MCF 10A (cell line): ENCODE measurements at regions not wholly inside any gene's neighbourhood (a gene's known extent, or its start where the extent isn't known, plus 50 kb on each side); places are given as distances from the start of the nearest gene placed in this dataset.

Experiments used
- BruUV-seq: library from RNA; stranded (reverse); fragments of 400-500 nt; replicated peaks from 2 replicates; lab custom pipeline; 2021; lab: Mats Ljungman, UMichigan
- CTCF ChIA-PET: fragments of 300-600 bp; sonication (Branson Sonifier 250); formaldehyde crosslinking; extraction: SDS; loops from one replicate; lab custom pipeline; 2021; ENCODE audit warnings: antibody characterized with exemption, inconsistent platforms; lab: Yijun Ruan, JAX
- POLR2A ChIA-PET: fragments of 300-600, 350-650 bp; sonication (Branson Sonifier 250); formaldehyde crosslinking; extraction: SDS; loops from one replicate; lab custom pipeline; 2020; ENCODE audit warnings: antibody characterized with exemption, inconsistent platforms; lab: Yijun Ruan, JAX
- DNase-seq: peaks from one replicate; pipeline ENCODE4 v3.0.0-alpha.2; 2018; ENCODE audit not compliant: unreplicated experiment
- H3K27ac Mint-ChIP-seq: one replicate; pipeline ENCODE4 v1.8.0; 2022; ENCODE audit warnings: mild to moderate bottlenecking, low read depth, mixed read lengths; ENCODE audit not compliant: unreplicated experiment
- H3K27me3 Mint-ChIP-seq: one replicate; pipeline ENCODE4 v1.8.0; 2022; ENCODE audit warnings: mixed read lengths; ENCODE audit not compliant: insufficient read depth, unreplicated experiment
- H3K36me3 Mint-ChIP-seq: one replicate; pipeline ENCODE4 v1.8.0; 2022; ENCODE audit warnings: mild to moderate bottlenecking, moderate library complexity, mixed read lengths; ENCODE audit not compliant: insufficient read depth, unreplicated experiment
- H3K4me1 Mint-ChIP-seq: one replicate; pipeline ENCODE4 v1.8.0; 2022; ENCODE audit warnings: mixed read lengths; ENCODE audit not compliant: insufficient read depth, unreplicated experiment
- H3K4me3 Mint-ChIP-seq: one replicate; pipeline ENCODE4 v1.8.0; 2022; ENCODE audit warnings: mild to moderate bottlenecking, moderate library complexity, mixed read lengths; ENCODE audit not compliant: unreplicated experiment
- H3K9me3 Mint-ChIP-seq: one replicate; pipeline ENCODE4 v1.8.0; 2022; ENCODE audit warnings: mixed read lengths; ENCODE audit not compliant: unreplicated experiment
- intact Hi-C: fragments of 100-400 bp; cut with micrococcal nuclease; formaldehyde crosslinking; loops from 2 replicates; pipeline ENCODE4 v1.14.1; 2022
- TF ChIP-seq, protein P1 (sequence below): fragments of 200-600 bp; IDR thresholded peaks from one replicate; pipeline ENCODE4 v1.8.0; 2022; ENCODE audit warnings: antibody characterized with exemption, mild to moderate bottlenecking; ENCODE audit not compliant: unreplicated experiment

DNA sequence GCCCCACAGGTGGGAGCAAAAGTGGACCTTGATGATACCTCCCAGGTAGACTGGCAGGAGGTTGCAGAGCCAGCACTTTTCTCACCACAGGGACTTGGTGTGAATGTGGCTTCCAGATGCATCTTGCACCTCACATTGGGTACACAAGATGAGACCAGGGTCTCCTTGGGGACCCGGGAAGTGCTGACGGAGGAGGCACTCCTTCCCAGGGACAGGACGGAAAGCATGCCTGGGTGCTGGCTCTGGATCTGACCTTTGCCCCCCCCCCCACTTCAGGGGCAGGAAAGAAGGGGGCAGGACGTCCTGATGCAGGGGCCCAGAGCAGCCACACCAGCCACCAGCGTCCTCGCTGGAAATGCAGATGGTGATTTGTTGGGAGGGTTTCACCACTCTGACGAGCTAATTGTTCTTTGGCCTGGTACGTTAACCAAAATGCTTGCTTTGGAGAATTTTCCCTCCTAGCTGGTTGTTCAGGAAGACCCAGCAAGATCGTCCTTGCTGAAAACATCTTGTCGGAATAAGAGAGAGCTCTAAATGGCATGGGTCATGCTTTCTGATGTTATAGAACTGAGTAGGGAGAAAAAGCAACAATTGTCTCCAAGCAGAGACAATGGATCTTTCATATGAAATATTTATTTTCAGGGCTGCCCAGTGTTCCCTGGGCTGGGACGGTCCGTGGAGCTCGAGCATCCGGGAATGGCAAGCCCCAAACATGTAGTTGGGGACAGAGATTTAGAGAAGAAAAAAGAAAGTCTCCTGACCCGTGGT, 74.4 kb upstream of the PPARA start:
- ChIA-PET POLR2A (interaction anchor here (0.6 to 11.2 kb wide), 11 partner anchors 12 to 957 kb away, joined by 3 to 1278 read pairs (median 21); no protein-coding TSS in a partner anchor), CTCF (interaction anchor here (0.6 to 3.5 kb wide), 12 partner anchors 8 to 534 kb away, joined by 3 to 13 read pairs (median 4); no protein-coding TSS in a partner anchor)
- TF ChIP-seq, protein P1, sequence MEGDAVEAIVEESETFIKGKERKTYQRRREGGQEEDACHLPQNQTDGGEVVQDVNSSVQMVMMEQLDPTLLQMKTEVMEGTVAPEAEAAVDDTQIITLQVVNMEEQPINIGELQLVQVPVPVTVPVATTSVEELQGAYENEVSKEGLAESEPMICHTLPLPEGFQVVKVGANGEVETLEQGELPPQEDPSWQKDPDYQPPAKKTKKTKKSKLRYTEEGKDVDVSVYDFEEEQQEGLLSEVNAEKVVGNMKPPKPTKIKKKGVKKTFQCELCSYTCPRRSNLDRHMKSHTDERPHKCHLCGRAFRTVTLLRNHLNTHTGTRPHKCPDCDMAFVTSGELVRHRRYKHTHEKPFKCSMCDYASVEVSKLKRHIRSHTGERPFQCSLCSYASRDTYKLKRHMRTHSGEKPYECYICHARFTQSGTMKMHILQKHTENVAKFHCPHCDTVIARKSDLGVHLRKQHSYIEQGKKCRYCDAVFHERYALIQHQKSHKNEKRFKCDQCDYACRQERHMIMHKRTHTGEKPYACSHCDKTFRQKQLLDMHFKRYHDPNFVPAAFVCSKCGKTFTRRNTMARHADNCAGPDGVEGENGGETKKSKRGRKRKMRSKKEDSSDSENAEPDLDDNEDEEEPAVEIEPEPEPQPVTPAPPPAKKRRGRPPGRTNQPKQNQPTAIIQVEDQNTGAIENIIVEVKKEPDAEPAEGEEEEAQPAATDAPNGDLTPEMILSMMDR: no peak
- BruUV-seq: no TSS peak
- intact Hi-C loops: no loop called here
- H3K4me3 Mint-ChIP-seq: peak overlapping the region; percentile 96
- H3K9me3 Mint-ChIP-seq: no peaks in the 10 kb centered on the region
- H3K27ac Mint-ChIP-seq: peak overlapping the region; percentile 100
- H3K27me3 Mint-ChIP-seq: no peaks in the 10 kb centered on the region
- peaks cover 27% of the 10 kb centered on the region for H3K4me1 Mint-ChIP-seq
- no peak for DNase-seq
- peaks cover 98% of the 10 kb centered on the region for H3K36me3 Mint-ChIP-seq

DNA sequence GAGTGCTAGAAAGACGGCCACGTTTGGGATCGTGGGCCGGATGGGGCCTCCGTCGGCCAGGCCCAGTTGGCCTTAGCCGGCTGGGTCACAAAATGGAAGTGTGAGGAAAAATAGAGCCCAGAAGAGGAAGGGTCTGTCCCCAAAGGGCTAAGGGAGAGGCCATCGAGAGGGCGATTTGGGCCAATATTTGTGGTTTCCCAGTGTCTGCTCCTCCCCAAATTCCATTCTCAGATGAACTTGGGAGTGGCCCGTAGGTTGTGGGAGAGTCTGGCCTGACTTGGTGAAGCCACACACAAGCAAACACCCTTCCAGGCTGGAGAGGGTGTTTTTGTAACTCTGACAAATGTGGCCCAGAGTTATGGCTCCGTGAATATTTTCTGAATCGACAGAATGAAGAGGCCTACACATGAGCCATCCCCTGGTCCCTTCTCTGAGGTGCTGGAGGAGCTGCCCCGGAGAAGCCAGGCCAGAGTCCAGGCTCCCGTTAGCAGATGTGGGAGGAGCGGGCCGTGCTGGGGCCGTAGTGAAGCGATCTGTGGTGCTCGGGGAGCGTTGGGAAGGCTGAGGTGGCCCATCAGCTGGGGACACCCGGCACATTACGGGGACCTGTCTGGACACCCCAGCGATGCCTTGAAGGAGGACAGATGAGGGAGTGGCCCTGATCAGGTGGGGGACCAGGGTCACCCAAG, 73.5 kb upstream of the PPARA start:
- BruUV-seq: no TSS peak
- Mint-ChIP-seq H3K4me1 (peaks cover 27% of the 10 kb centered on the region), H3K4me3 (peak overlapping the region; percentile 96), H3K27ac (peak overlapping the region; percentile 100), H3K9me3 (no peaks in the 10 kb centered on the region), H3K36me3 (peaks cover 99% of the 10 kb centered on the region), H3K27me3 (no peaks in the 10 kb centered on the region)
- TF ChIP-seq, protein P1: no peak
- peak; percentile 74 for DNase-seq
- ChIA-PET POLR2A (interaction anchor here (0.6 to 11.2 kb wide), 11 partner anchors 11 to 956 kb away, joined by 3 to 1278 read pairs (median 21); no protein-coding TSS in a partner anchor), CTCF (interaction anchor here (0.5 to 3.5 kb wide), 14 partner anchors 11 to 479 kb away, joined by 3 to 13 read pairs (median 4); no protein-coding TSS in a partner anchor)
- intact Hi-C loops: no loop called here

DNA sequence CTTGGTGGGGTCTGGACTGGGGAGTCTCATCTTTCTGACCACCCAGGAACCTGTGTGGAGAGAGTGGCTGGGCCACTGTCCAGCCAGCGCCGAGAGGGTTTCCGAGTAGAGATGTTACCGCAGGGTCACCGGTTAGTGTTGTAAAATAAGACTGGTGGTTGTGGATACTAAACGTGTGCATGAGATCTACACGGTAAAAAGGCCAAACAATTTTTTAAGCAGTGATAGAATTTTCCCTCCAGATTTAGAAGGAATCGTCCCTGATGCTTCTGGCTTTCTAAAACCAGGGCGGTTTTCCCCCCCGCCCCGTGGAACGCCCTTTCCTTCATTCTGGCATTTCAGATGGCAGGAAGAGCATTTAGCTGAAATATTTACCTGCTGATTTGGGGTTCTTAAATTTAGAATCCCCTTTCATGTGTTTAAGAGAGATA, 72.6 kb upstream of the PPARA start:
- intact Hi-C loops: no loop called here
- no TSS peak for BruUV-seq
- Mint-ChIP-seq H3K4me1 (peaks cover 27% of the 10 kb centered on the region), H3K4me3 (peak overlapping the region; percentile 96), H3K9me3 (no peaks in the 10 kb centered on the region), H3K36me3 (peaks cover 99% of the 10 kb centered on the region), H3K27ac (peak overlapping the region; percentile 100), H3K27me3 (no peaks in the 10 kb centered on the region)
- no peak for DNase-seq
- CTCF ChIA-PET: interaction anchor here (0.9 to 3.5 kb wide), 7 partner anchors 10 to 71 kb away, joined by 3 to 13 read pairs (median 4); no protein-coding TSS in a partner anchor
- TF ChIP-seq, protein P1: no peak
- POLR2A ChIA-PET: interaction anchor here (1.0 to 11.2 kb wide), 8 partner anchors 10 to 258 kb away, joined by 3 to 1278 read pairs (median 50); no protein-coding TSS in a partner anchor
